ENCODE measurements at regions not wholly inside any gene's neighbourhood (a gene's known extent, or its start where the extent isn't known, plus 50 kb on each side); places are given as distances from the start of the nearest gene placed in this dataset.

DNA sequence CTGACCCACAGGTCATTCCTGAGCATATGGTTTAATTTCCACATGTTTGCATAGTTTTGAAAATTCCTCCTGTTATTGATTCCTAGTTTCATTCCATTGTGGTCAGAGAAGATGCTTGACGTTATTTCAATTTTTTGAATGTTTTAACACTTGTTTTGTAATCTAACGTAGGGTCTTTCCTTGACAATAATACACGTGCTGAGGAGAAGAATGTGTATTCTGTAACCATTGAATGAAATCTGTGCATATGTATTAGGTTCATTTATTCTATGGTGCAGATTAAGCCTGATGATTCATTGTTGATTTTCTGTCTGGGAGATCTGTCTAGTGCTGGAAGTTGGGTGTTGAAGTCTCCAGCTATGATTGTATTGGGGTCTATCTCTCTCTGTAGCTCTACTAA, 486.4 kb upstream of the RPS6KA3 start:
- Mint-ChIP-seq H3K9me3 (no peaks in the 10 kb centered on the region), H3K4me3 (no peak overlapping the region), H3K27ac (no peak overlapping the region), H3K36me3 (no peaks in the 10 kb centered on the region), H3K27me3 (ENCODE audit: low read depth) (no peaks in the 10 kb centered on the region), H3K4me1 (no peaks in the 10 kb centered on the region)
- POLR2A ChIA-PET, result no interaction called here
- ATAC-seq, result no peak
- CTCF ChIA-PET, result no interaction called here
- no peak for DNase-seq (ENCODE audit: low spot score)
- TF ChIP-seq, protein P1, sequence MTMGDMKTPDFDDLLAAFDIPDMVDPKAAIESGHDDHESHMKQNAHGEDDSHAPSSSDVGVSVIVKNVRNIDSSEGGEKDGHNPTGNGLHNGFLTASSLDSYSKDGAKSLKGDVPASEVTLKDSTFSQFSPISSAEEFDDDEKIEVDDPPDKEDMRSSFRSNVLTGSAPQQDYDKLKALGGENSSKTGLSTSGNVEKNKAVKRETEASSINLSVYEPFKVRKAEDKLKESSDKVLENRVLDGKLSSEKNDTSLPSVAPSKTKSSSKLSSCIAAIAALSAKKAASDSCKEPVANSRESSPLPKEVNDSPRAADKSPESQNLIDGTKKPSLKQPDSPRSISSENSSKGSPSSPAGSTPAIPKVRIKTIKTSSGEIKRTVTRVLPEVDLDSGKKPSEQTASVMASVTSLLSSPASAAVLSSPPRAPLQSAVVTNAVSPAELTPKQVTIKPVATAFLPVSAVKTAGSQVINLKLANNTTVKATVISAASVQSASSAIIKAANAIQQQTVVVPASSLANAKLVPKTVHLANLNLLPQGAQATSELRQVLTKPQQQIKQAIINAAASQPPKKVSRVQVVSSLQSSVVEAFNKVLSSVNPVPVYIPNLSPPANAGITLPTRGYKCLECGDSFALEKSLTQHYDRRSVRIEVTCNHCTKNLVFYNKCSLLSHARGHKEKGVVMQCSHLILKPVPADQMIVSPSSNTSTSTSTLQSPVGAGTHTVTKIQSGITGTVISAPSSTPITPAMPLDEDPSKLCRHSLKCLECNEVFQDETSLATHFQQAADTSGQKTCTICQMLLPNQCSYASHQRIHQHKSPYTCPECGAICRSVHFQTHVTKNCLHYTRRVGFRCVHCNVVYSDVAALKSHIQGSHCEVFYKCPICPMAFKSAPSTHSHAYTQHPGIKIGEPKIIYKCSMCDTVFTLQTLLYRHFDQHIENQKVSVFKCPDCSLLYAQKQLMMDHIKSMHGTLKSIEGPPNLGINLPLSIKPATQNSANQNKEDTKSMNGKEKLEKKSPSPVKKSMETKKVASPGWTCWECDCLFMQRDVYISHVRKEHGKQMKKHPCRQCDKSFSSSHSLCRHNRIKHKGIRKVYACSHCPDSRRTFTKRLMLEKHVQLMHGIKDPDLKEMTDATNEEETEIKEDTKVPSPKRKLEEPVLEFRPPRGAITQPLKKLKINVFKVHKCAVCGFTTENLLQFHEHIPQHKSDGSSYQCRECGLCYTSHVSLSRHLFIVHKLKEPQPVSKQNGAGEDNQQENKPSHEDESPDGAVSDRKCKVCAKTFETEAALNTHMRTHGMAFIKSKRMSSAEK (CRISPR knock-in tag; IDR thresholded peaks at IDR 0.05; ENCODE audit: borderline replicate concordance), result no peak
- TF ChIP-seq CREB1 (CRISPR knock-in tag; IDR thresholded peaks at IDR 0.05), result no peak
- TF ChIP-seq, protein P2, sequence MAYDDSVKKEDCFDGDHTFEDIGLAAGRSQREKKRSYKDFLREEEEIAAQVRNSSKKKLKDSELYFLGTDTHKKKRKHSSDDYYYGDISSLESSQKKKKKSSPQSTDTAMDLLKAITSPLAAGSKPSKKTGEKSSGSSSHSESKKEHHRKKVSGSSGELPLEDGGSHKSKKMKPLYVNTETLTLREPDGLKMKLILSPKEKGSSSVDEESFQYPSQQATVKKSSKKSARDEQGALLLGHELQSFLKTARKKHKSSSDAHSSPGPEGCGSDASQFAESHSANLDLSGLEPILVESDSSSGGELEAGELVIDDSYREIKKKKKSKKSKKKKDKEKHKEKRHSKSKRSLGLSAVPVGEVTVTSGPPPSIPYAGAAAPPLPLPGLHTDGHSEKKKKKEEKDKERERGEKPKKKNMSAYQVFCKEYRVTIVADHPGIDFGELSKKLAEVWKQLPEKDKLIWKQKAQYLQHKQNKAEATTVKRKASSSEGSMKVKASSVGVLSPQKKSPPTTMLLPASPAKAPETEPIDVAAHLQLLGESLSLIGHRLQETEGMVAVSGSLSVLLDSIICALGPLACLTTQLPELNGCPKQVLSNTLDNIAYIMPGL (CRISPR knock-in tag; IDR thresholded peaks at IDR 0.05), result no peak
- no peak for TF ChIP-seq ZNF671 (CRISPR knock-in tag; IDR thresholded peaks at IDR 0.05)
- TF ChIP-seq TEAD4 (CRISPR knock-in tag; IDR thresholded peaks at IDR 0.05), result no peak
- TF ChIP-seq ZNF396 (CRISPR knock-in tag; IDR thresholded peaks at IDR 0.05; ENCODE audit: borderline replicate concordance), result no peak
- no peak for TF ChIP-seq NR1H2 (CRISPR knock-in tag; IDR thresholded peaks at IDR 0.05)
- TF ChIP-seq, protein P3, sequence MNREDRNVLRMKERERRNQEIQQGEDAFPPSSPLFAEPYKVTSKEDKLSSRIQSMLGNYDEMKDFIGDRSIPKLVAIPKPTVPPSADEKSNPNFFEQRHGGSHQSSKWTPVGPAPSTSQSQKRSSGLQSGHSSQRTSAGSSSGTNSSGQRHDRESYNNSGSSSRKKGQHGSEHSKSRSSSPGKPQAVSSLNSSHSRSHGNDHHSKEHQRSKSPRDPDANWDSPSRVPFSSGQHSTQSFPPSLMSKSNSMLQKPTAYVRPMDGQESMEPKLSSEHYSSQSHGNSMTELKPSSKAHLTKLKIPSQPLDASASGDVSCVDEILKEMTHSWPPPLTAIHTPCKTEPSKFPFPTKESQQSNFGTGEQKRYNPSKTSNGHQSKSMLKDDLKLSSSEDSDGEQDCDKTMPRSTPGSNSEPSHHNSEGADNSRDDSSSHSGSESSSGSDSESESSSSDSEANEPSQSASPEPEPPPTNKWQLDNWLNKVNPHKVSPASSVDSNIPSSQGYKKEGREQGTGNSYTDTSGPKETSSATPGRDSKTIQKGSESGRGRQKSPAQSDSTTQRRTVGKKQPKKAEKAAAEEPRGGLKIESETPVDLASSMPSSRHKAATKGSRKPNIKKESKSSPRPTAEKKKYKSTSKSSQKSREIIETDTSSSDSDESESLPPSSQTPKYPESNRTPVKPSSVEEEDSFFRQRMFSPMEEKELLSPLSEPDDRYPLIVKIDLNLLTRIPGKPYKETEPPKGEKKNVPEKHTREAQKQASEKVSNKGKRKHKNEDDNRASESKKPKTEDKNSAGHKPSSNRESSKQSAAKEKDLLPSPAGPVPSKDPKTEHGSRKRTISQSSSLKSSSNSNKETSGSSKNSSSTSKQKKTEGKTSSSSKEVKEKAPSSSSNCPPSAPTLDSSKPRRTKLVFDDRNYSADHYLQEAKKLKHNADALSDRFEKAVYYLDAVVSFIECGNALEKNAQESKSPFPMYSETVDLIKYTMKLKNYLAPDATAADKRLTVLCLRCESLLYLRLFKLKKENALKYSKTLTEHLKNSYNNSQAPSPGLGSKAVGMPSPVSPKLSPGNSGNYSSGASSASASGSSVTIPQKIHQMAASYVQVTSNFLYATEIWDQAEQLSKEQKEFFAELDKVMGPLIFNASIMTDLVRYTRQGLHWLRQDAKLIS (CRISPR knock-in tag; IDR thresholded peaks at IDR 0.05; ENCODE audit: borderline replicate concordance), result no peak
- TF ChIP-seq ZNF219 (CRISPR knock-in tag; IDR thresholded peaks at IDR 0.05; ENCODE audit: borderline replicate concordance), result no peak
- TF ChIP-seq, protein P4, sequence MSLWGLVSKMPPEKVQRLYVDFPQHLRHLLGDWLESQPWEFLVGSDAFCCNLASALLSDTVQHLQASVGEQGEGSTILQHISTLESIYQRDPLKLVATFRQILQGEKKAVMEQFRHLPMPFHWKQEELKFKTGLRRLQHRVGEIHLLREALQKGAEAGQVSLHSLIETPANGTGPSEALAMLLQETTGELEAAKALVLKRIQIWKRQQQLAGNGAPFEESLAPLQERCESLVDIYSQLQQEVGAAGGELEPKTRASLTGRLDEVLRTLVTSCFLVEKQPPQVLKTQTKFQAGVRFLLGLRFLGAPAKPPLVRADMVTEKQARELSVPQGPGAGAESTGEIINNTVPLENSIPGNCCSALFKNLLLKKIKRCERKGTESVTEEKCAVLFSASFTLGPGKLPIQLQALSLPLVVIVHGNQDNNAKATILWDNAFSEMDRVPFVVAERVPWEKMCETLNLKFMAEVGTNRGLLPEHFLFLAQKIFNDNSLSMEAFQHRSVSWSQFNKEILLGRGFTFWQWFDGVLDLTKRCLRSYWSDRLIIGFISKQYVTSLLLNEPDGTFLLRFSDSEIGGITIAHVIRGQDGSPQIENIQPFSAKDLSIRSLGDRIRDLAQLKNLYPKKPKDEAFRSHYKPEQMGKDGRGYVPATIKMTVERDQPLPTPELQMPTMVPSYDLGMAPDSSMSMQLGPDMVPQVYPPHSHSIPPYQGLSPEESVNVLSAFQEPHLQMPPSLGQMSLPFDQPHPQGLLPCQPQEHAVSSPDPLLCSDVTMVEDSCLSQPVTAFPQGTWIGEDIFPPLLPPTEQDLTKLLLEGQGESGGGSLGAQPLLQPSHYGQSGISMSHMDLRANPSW (CRISPR knock-in tag; conservative IDR thresholded peaks at IDR 0.05; ENCODE audit: low read depth), result no peak
- no peak for TF ChIP-seq ZNF416 (CRISPR knock-in tag; IDR thresholded peaks at IDR 0.05)
- TF ChIP-seq, protein P5, sequence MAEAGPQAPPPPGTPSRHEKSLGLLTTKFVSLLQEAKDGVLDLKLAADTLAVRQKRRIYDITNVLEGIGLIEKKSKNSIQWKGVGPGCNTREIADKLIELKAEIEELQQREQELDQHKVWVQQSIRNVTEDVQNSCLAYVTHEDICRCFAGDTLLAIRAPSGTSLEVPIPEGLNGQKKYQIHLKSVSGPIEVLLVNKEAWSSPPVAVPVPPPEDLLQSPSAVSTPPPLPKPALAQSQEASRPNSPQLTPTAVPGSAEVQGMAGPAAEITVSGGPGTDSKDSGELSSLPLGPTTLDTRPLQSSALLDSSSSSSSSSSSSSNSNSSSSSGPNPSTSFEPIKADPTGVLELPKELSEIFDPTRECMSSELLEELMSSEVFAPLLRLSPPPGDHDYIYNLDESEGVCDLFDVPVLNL (CRISPR knock-in tag; IDR thresholded peaks at IDR 0.05; ENCODE audit: borderline replicate concordance, low read depth), result no peak
- TF ChIP-seq, protein P6, sequence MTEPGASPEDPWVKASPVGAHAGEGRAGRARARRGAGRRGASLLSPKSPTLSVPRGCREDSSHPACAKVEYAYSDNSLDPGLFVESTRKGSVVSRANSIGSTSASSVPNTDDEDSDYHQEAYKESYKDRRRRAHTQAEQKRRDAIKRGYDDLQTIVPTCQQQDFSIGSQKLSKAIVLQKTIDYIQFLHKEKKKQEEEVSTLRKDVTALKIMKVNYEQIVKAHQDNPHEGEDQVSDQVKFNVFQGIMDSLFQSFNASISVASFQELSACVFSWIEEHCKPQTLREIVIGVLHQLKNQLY (CRISPR knock-in tag; IDR thresholded peaks at IDR 0.05), result no peak
- TF ChIP-seq TP53 (CRISPR knock-in tag; IDR thresholded peaks at IDR 0.05), result no peak
- TF ChIP-seq, protein P7, sequence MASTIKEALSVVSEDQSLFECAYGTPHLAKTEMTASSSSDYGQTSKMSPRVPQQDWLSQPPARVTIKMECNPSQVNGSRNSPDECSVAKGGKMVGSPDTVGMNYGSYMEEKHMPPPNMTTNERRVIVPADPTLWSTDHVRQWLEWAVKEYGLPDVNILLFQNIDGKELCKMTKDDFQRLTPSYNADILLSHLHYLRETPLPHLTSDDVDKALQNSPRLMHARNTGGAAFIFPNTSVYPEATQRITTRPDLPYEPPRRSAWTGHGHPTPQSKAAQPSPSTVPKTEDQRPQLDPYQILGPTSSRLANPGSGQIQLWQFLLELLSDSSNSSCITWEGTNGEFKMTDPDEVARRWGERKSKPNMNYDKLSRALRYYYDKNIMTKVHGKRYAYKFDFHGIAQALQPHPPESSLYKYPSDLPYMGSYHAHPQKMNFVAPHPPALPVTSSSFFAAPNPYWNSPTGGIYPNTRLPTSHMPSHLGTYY (CRISPR knock-in tag; IDR thresholded peaks at IDR 0.05), result no peak
- TF ChIP-seq, protein P8, sequence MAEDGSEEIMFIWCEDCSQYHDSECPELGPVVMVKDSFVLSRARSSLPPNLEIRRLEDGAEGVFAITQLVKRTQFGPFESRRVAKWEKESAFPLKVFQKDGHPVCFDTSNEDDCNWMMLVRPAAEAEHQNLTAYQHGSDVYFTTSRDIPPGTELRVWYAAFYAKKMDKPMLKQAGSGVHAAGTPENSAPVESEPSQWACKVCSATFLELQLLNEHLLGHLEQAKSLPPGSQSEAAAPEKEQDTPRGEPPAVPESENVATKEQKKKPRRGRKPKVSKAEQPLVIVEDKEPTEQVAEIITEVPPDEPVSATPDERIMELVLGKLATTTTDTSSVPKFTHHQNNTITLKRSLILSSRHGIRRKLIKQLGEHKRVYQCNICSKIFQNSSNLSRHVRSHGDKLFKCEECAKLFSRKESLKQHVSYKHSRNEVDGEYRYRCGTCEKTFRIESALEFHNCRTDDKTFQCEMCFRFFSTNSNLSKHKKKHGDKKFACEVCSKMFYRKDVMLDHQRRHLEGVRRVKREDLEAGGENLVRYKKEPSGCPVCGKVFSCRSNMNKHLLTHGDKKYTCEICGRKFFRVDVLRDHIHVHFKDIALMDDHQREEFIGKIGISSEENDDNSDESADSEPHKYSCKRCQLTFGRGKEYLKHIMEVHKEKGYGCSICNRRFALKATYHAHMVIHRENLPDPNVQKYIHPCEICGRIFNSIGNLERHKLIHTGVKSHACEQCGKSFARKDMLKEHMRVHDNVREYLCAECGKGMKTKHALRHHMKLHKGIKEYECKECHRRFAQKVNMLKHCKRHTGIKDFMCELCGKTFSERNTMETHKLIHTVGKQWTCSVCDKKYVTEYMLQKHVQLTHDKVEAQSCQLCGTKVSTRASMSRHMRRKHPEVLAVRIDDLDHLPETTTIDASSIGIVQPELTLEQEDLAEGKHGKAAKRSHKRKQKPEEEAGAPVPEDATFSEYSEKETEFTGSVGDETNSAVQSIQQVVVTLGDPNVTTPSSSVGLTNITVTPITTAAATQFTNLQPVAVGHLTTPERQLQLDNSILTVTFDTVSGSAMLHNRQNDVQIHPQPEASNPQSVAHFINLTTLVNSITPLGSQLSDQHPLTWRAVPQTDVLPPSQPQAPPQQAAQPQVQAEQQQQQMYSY (CRISPR knock-in tag; IDR thresholded peaks at IDR 0.05), result no peak
- TF ChIP-seq MXD4 (CRISPR knock-in tag; IDR thresholded peaks at IDR 0.05; ENCODE audit: borderline replicate concordance), result no peak

Data from WTC11 (cell line).